Fibroblast of peridontal ligament (primary cell): ENCODE measurements at regions not wholly inside any gene's neighbourhood (a gene's known extent, or its start where the extent isn't known, plus 50 kb on each side); places are given as distances from the start of the nearest gene placed in this dataset.
"Not testable (repeated sequence)": the region's sequence is repeated elsewhere in the genome, so short reads cannot be mapped to it uniquely, and the experiment has no call there.

Source experiments
- DNase-seq: peaks from one replicate; pipeline ENCODE4 v3.0.0-alpha.2; 2010; ENCODE audit errors: extremely low read depth

- DNase-seq, result no peak
Observed at GRCh38 chr11:37322333-37323194, 724.5 kb upstream of the RAG2 start.

- no peak for DNase-seq
Observed at GRCh38 chr11:37320921-37321320, 722.9 kb upstream of the RAG2 start.

GRCh38 chr11:37317803-37318202, 719.8 kb upstream of the RAG2 start:
- no peak for DNase-seq

- DNase-seq, result no peak
Observed at GRCh38 chr11:37313266-37313665, 715.2 kb upstream of the RAG2 start.

- no peak for DNase-seq
Observed at GRCh38 chr11:37306563-37306962, 708.5 kb upstream of the RAG2 start.

- not testable (repeated sequence) for DNase-seq
Observed at GRCh38 chr11:37301405-37301804, 703.4 kb upstream of the RAG2 start.

GRCh38 chr11:37298173-37298572, 700.1 kb upstream of the RAG2 start:
- no peak for DNase-seq

- no peak for DNase-seq
Observed at GRCh38 chr11:37286890-37287289, 688.9 kb upstream of the RAG2 start.

GRCh38 chr11:37282367-37282766, 684.3 kb upstream of the RAG2 start:
- no peak for DNase-seq

GRCh38 chr11:37280200-37280599, 682.2 kb upstream of the RAG2 start:
- DNase-seq, result no peak

GRCh38 chr11:37277896-37278465, 679.9 kb upstream of the RAG2 start:
- DNase-seq, result no peak

- DNase-seq, result no peak
Observed at GRCh38 chr11:37264783-37265182, 666.7 kb upstream of the RAG2 start.

GRCh38 chr11:37264060-37264459, 666.0 kb upstream of the RAG2 start:
- DNase-seq, result no peak

- DNase-seq, result not testable (repeated sequence)
Observed at GRCh38 chr11:37263467-37263866, 665.4 kb upstream of the RAG2 start.

- DNase-seq, result no peak
Observed at GRCh38 chr11:37259734-37260133, 661.7 kb upstream of the RAG2 start.

GRCh38 chr11:37248145-37248544, 650.1 kb upstream of the RAG2 start:
- no peak for DNase-seq

GRCh38 chr11:37246092-37246491, 648.1 kb upstream of the RAG2 start:
- not testable (repeated sequence) for DNase-seq

GRCh38 chr11:37230865-37231264, 632.8 kb upstream of the RAG2 start:
- no peak for DNase-seq

GRCh38 chr11:37223962-37224361, 625.9 kb upstream of the RAG2 start:
- DNase-seq, result no peak

GRCh38 chr11:37203006-37203405, 605.0 kb upstream of the RAG2 start:
- DNase-seq, result no peak

- no peak for DNase-seq
Observed at GRCh38 chr11:37199082-37199481, 601.0 kb upstream of the RAG2 start.

- DNase-seq, result no peak
Observed at GRCh38 chr11:37184326-37184725, 586.3 kb upstream of the RAG2 start.

- no peak for DNase-seq
Observed at GRCh38 chr11:37182031-37182430, 584.0 kb upstream of the RAG2 start.
